ENCODE measurements at regions not wholly inside any gene's neighbourhood (a gene's known extent, or its start where the extent isn't known, plus 50 kb on each side); places are given as distances from the start of the nearest gene placed in this dataset.

DNA sequence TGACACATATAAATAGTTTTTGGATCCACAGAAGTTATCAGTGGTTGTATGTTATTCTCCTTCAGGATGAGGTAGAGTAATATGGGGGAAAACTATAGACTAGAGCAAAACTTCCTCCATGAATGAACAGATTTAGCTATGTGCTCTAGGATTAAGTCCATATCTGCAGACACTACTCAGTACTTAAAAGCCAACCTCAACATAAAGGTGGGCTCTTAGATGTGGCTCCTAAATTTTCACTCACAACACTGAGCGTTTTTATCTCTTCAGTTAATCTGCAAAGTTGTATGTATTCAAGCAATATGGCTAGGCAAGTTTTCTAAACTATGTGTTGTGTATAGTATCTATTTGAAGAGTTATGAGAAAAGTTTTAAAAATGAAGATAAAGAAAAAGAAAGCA lies 147.0 kb upstream of the SLITRK3 start:
- H3K9me3 ChIP-seq: no peaks in the 10 kb centered on the region
- DNase-seq: no peak
- H3K27ac ChIP-seq: no peak overlapping the region
- no peaks in the 10 kb centered on the region for H3K36me3 ChIP-seq
- intact Hi-C loops (cut with DNase I): no loop called here
- no peak for ATAC-seq
- H3K4me1 ChIP-seq: no peaks in the 10 kb centered on the region
- H3K27me3 ChIP-seq: no peaks in the 10 kb centered on the region
- TF ChIP-seq, protein P1, sequence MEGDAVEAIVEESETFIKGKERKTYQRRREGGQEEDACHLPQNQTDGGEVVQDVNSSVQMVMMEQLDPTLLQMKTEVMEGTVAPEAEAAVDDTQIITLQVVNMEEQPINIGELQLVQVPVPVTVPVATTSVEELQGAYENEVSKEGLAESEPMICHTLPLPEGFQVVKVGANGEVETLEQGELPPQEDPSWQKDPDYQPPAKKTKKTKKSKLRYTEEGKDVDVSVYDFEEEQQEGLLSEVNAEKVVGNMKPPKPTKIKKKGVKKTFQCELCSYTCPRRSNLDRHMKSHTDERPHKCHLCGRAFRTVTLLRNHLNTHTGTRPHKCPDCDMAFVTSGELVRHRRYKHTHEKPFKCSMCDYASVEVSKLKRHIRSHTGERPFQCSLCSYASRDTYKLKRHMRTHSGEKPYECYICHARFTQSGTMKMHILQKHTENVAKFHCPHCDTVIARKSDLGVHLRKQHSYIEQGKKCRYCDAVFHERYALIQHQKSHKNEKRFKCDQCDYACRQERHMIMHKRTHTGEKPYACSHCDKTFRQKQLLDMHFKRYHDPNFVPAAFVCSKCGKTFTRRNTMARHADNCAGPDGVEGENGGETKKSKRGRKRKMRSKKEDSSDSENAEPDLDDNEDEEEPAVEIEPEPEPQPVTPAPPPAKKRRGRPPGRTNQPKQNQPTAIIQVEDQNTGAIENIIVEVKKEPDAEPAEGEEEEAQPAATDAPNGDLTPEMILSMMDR (IDR thresholded peaks at IDR 0.05): no peak
- no peak overlapping the region for H3K4me3 ChIP-seq

DNA sequence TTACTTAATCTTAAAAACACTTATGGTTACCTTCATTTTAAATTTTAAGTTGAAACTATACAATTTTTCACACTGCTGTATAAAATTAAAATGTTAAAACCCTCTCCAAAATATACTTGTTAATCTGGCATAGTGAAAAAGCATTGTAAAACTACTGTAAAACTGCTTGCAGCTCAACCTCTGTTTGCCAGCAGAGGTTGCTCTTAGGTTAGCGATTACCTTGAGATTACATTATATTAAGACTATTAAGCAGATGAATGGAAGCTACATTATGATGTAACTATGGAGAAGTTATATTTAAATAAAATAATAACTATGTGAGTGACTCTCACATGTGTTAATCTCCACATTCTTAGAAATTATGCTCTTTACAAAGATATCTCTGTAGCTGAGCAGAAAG lies 143.6 kb upstream of the SLITRK3 start:
- TF ChIP-seq, protein P1 (IDR thresholded peaks at IDR 0.05): peak; percentile 17
- Histone ChIP-seq H3K27ac (no peak overlapping the region), H3K4me1 (no peaks in the 10 kb centered on the region), H3K36me3 (no peaks in the 10 kb centered on the region), H3K27me3 (no peaks in the 10 kb centered on the region), H3K4me3 (no peak overlapping the region), H3K9me3 (no peaks in the 10 kb centered on the region)
- no peak for ATAC-seq
- intact Hi-C loops (cut with DNase I): no loop called here
- DNase-seq: no peak

DNA sequence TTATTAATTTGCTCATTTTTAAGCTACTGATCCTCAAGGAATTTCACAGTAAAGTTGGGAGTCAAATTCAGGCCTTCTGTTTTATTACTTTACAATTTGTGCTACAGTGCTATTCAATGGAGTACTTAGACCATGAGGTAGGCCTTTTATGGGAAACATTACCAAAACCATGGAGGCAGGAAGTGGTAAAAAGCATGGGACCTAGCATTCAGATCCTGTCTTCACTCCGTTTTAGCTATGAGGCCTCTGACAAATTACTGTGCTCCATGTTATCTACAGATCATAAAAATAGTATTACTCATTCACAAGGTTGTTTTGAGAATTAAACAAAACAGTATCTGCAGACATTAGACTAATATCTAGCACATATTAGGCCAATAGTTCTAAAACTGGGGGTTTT lies 140.6 kb upstream of the SLITRK3 start:
- no peaks in the 10 kb centered on the region for H3K9me3 ChIP-seq
- TF ChIP-seq, protein P1 (IDR thresholded peaks at IDR 0.05): no peak
- ATAC-seq (no peak), DNase-seq (no peak)
- intact Hi-C loops (cut with DNase I): no loop called here
- no peaks in the 10 kb centered on the region for H3K27me3 ChIP-seq
- no peak overlapping the region for H3K4me3 ChIP-seq
- no peak overlapping the region for H3K27ac ChIP-seq
- H3K4me1 ChIP-seq: no peaks in the 10 kb centered on the region
- no peaks in the 10 kb centered on the region for H3K36me3 ChIP-seq

Data from upper lobe of right lung (tissue), 1 donor.